PC-9 (cell line): ENCODE measurements at regions not wholly inside any gene's neighbourhood (a gene's known extent, or its start where the extent isn't known, plus 50 kb on each side); places are given as distances from the start of the nearest gene placed in this dataset.

Source experiments
- BruUV-seq: library from RNA; stranded (reverse); fragments of 400-500 nt; replicated peaks from 2 replicates; lab custom pipeline; 2021; lab: Mats Ljungman, UMichigan
- CTCF ChIA-PET: fragments of 300-600 bp; sonication (Branson Sonifier 250); formaldehyde crosslinking; loops from one replicate; lab custom pipeline; 2022; ENCODE audit warnings: antibody characterized with exemption; lab: Charles Lee
- POLR2A ChIA-PET: fragments of 300-600 bp; sonication (Branson Sonifier 250); formaldehyde crosslinking; loops from one replicate; lab custom pipeline; 2022; ENCODE audit warnings: antibody characterized with exemption; ENCODE audit not compliant: unreplicated experiment; lab: Charles Lee
- DNase-seq, 2 experiments: peaks; one replicate each; pipeline versions ENCODE4 v3.0.0 to v3.0.0-alpha.2; 2015 to 2022; ENCODE audit warnings: mixed read lengths in 1 of 2
- H2AFZ ChIP-seq: fragments of 200-600 bp; sonication (generic); 2 replicates; pipeline ENCODE4 v1.8.1; 2017; ENCODE audit warnings: antibody characterized with exemption
- H3F3A ChIP-seq: fragments of 200-600 bp; sonication (generic); 2 replicates; pipeline ENCODE4 v1.8.1; 2017; ENCODE audit warnings: antibody characterized with exemption, mild to moderate bottlenecking, low read depth; ENCODE audit not compliant: insufficient read depth
- H3K27ac ChIP-seq: fragments of 200-600 bp; sonication (generic); 2 replicates; pipeline ENCODE4 v1.6.1; 2016; ENCODE audit warnings: mixed run types
- H3K27me3 ChIP-seq: fragments of 200-600 bp; sonication (generic); 2 replicates; pipeline ENCODE4 v1.6.1; 2016; ENCODE audit warnings: low read depth, mixed run types; ENCODE audit not compliant: insufficient read depth
- H3K36me3 ChIP-seq: fragments of 200-600 bp; sonication (generic); 2 replicates; pipeline ENCODE4 v1.6.1; 2016; ENCODE audit warnings: low read depth, mixed run types
- H3K4me1 ChIP-seq: fragments of 200-600 bp; sonication (generic); replicated peaks from 2 replicates; pipeline ENCODE4 v1.6.1; 2016; ENCODE audit warnings: mixed run types; ENCODE audit not compliant: insufficient read depth
- H3K4me2 ChIP-seq: fragments of 200-600 bp; sonication (generic); 2 replicates; pipeline ENCODE4 v1.6.1; 2017; ENCODE audit warnings: mixed run types
- H3K4me3 ChIP-seq: fragments of 200-600 bp; sonication (generic); 2 replicates; pipeline ENCODE4 v1.6.1; 2016; ENCODE audit warnings: mixed run types
- H3K79me2 ChIP-seq: fragments of 200-600 bp; sonication (generic); 2 replicates; pipeline ENCODE4 v1.6.1; 2017; ENCODE audit warnings: low read depth, mixed run types
- H3K9me2 ChIP-seq: fragments of 200-600 bp; sonication (generic); 2 replicates; pipeline ENCODE4 v1.8.1; 2017; ENCODE audit warnings: mild to moderate bottlenecking; ENCODE audit not compliant: insufficient read depth
- H3K9me3 ChIP-seq: fragments of 200-600 bp; sonication (generic); 2 replicates; pipeline ENCODE4 v1.8.1; 2016; ENCODE audit warnings: low read depth; ENCODE audit not compliant: insufficient read depth
- H4K20me1 ChIP-seq: fragments of 200-600 bp; sonication (generic); 2 replicates; pipeline ENCODE4 v1.8.1; 2017; ENCODE audit not compliant: insufficient read depth
- EZH2 ChIP-seq: fragments of 200-600 bp; sonication (generic); IDR thresholded peaks from 2 replicates; pipeline ENCODE4 v1.8.0; 2017; ENCODE audit warnings: antibody characterized with exemption, low read depth
- intact Hi-C: fragments of 100-400 bp; cut with micrococcal nuclease; formaldehyde crosslinking; loops from one replicate; pipeline ENCODE4 v1.10.0; 2022; ENCODE audit not compliant: unreplicated experiment
- TF ChIP-seq, protein P1 (sequence below): fragments of 200-600 bp; sonication (generic); conservative IDR thresholded peaks from 2 replicates; pipeline ENCODE4 v1.6.1; 2017; ENCODE audit warnings: mixed run types, antibody characterized with exemption, mild to moderate bottlenecking, moderate library complexity

DNA sequence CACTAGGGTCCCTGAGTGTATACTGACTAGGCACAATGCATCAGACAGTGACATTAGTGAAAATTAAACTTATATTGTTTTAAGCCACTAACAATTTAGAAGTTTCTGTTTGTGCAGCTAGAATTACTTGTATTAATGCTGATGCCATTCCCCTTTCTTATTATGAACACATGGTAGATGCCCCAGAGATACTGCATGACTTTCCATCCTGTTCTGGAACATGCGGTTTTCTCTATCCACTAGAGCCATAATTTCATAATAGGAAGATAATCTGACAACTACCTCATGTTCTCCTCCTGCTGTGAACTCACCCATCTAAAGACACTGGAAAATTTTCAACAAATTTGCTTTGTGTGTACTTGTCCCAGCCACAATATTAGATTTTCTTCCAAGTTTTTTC is 1256.4 kb downstream of the FAM181B start:
- H3K27me3 ChIP-seq = no peaks in the 10 kb centered on the region
- DNase-seq = no peak
- H3F3A ChIP-seq = no peaks in the 10 kb centered on the region
- H3K36me3 ChIP-seq = no peaks in the 10 kb centered on the region
- intact Hi-C loops = no loop called here
- no TSS peak for BruUV-seq
- H2AFZ ChIP-seq = no peak overlapping the region
- no peak for TF ChIP-seq EZH2
- TF ChIP-seq, protein P1, sequence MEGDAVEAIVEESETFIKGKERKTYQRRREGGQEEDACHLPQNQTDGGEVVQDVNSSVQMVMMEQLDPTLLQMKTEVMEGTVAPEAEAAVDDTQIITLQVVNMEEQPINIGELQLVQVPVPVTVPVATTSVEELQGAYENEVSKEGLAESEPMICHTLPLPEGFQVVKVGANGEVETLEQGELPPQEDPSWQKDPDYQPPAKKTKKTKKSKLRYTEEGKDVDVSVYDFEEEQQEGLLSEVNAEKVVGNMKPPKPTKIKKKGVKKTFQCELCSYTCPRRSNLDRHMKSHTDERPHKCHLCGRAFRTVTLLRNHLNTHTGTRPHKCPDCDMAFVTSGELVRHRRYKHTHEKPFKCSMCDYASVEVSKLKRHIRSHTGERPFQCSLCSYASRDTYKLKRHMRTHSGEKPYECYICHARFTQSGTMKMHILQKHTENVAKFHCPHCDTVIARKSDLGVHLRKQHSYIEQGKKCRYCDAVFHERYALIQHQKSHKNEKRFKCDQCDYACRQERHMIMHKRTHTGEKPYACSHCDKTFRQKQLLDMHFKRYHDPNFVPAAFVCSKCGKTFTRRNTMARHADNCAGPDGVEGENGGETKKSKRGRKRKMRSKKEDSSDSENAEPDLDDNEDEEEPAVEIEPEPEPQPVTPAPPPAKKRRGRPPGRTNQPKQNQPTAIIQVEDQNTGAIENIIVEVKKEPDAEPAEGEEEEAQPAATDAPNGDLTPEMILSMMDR = no peak
- no peak overlapping the region for H3K4me3 ChIP-seq
- H3K9me3 ChIP-seq = no peaks in the 10 kb centered on the region
- H3K4me1 ChIP-seq = peaks cover 9% of the 10 kb centered on the region; the same call in 1 of the 2 replicates
- peaks cover 4% of the 10 kb centered on the region for H3K9me2 ChIP-seq
- POLR2A ChIA-PET = no interaction called here
- no peak overlapping the region for H3K4me2 ChIP-seq
- no peaks in the 10 kb centered on the region for H4K20me1 ChIP-seq
- no peak overlapping the region for H3K27ac ChIP-seq
- CTCF ChIA-PET = no interaction called here
- H3K79me2 ChIP-seq = no peaks in the 10 kb centered on the region

DNA sequence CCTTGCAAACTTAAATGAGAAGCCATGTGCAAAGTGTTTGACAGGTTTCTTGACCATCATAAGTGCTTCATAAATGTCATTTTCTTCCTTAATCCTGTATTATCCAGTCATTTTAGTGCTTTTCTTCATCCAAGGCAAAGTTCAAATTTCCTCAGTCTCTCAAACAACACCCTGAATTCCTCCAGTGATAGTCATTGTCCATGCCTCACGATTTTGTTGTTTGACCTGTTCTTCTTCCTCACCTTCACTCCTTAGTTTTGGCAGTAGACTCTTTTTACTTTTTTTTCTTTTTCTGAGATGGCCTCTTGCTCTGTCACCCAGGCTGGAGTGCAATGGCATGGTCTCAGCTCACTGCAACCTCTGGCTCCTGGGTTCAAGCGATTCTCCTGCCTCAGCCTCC is 1257.3 kb downstream of the FAM181B start:
- H3K9me3 ChIP-seq = no peaks in the 10 kb centered on the region
- H2AFZ ChIP-seq = no peak overlapping the region
- peaks cover 4% of the 10 kb centered on the region for H3K9me2 ChIP-seq
- no peak overlapping the region for H3K27ac ChIP-seq
- no peaks in the 10 kb centered on the region for H3K79me2 ChIP-seq
- no peak for DNase-seq
- peaks cover 9% of the 10 kb centered on the region; the same call in 1 of the 2 replicates for H3K4me1 ChIP-seq
- no peak overlapping the region for H3K4me3 ChIP-seq
- H3F3A ChIP-seq = no peaks in the 10 kb centered on the region
- no peaks in the 10 kb centered on the region for H4K20me1 ChIP-seq
- CTCF ChIA-PET = no interaction called here
- no peaks in the 10 kb centered on the region for H3K27me3 ChIP-seq
- TF ChIP-seq, protein P1 = no peak
- no peak for TF ChIP-seq EZH2
- no TSS peak for BruUV-seq
- POLR2A ChIA-PET = no interaction called here
- H3K4me2 ChIP-seq = 0 out of 2 replicates have a peak overlapping the region, but pooled peaks have one; percentile 5
- intact Hi-C loops = no loop called here
- H3K36me3 ChIP-seq = no peaks in the 10 kb centered on the region

DNA sequence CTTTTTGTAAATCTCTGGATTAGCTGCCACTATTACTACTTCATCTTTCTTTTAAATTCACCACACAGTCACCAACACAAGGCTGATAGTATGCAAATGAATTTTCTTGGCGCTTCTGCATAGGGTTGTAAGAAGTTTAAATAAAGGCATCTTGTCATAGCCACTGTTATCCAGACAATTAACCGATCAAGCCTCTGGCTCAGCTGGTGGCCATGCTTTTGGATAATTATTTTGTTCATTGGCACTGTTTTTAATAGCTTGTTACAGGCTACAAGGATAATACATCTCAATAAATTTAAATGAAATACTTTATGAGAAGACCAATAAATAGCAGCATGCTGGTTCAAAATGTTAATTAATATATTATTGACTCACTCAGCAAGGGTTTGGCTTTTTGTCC is 1261.0 kb downstream of the FAM181B start:
- Histone ChIP-seq H3K4me2 (no peak overlapping the region), H3K79me2 (no peaks in the 10 kb centered on the region), H3K4me1 (peaks cover 9% of the 10 kb centered on the region; the same call in 1 of the 2 replicates), H3F3A (no peaks in the 10 kb centered on the region), H3K27me3 (no peaks in the 10 kb centered on the region), H3K36me3 (no peaks in the 10 kb centered on the region), H3K4me3 (no peak overlapping the region), H3K9me2 (no peaks in the 10 kb centered on the region; the same call in 1 of the 2 replicates), H3K9me3 (peaks cover 3% of the 10 kb centered on the region; the same call in 1 of the 2 replicates), H2AFZ (no peak overlapping the region), H3K27ac (no peak overlapping the region), H4K20me1 (no peaks in the 10 kb centered on the region; the same call in 1 of the 2 replicates)
- BruUV-seq = no TSS peak
- intact Hi-C loops = no loop called here
- ChIA-PET POLR2A (no interaction called here), CTCF (no interaction called here)
- TF ChIP-seq, protein P1 = no peak
- no peak for DNase-seq
